ENCODE measurements at regions not wholly inside any gene's neighbourhood (a gene's known extent, or its start where the extent isn't known, plus 50 kb on each side); places are given as distances from the start of the nearest gene placed in this dataset.

DNA sequence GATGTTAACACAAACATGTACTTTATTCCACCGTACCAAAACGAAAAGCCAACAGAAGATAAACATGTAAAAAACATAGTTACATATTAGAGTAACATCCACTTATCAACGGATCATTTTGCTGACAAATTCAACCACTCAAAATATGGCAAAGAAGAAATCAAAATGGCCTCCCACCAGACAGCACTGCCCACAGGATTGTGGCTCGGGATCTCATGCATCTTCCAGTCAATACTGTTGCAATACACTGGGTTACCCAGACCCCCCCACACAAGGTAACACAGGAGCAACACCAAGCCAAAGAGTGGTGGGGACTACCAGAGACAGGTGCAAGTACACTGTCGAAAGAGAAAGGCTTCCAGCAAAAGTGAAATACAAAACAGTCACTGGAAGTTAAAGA, 57.9 kb upstream of the NHSL1 start:
- no peaks in the 10 kb centered on the region for H3K36me3 ChIP-seq (ENCODE audit: control insufficient read depth, insufficient read depth, low read length)
- DNase-seq = no peak
- H3K4me1 Mint-ChIP-seq (ENCODE audit: low read depth, unreplicated experiment) = peaks cover 59% of the 10 kb centered on the region
- H3K27me3 Mint-ChIP-seq (ENCODE audit: insufficient read depth, unreplicated experiment) = no peaks in the 10 kb centered on the region
- intact Hi-C loops (cut with micrococcal nuclease; ENCODE audit: unreplicated experiment) = no loop called here
- no peak overlapping the region for H3K4me3 Mint-ChIP-seq (ENCODE audit: unreplicated experiment)
- H3K36me3 Mint-ChIP-seq (ENCODE audit: insufficient read depth, unreplicated experiment) = peaks cover 15% of the 10 kb centered on the region
- H3K27me3 ChIP-seq (replicated peaks; ENCODE audit: control insufficient read depth, insufficient read depth, low read length) = no peaks in the 10 kb centered on the region
- CTCF ChIA-PET = no interaction called here
- TF ChIP-seq CTCF (IDR thresholded peaks at IDR 0.05; ENCODE audit: insufficient read depth in 1 of 2, low read depth in 1 of 2, low read length in 1 of 2, severe bottlenecking in 1 of 2, unreplicated experiment in 1 of 2) = no peak
- BruUV-seq (replicated peaks) = no TSS peak
- POLR2A ChIA-PET = no interaction called here
- peaks cover 77% of the 10 kb centered on the region for H3K4me1 ChIP-seq
- H3K9me3 Mint-ChIP-seq (ENCODE audit: unreplicated experiment) = no peaks in the 10 kb centered on the region
- no peaks in the 10 kb centered on the region for H3K9me3 ChIP-seq
- no peak overlapping the region for H3K4me3 ChIP-seq (ENCODE audit: low read depth, low read length)
- H3K27ac Mint-ChIP-seq (ENCODE audit: unreplicated experiment) = peak overlapping the region; percentile 99

GRCh38 chr6:138559143-138559542, 59.8 kb upstream of the NHSL1 start:
- no peak for DNase-seq
- Histone ChIP-seq H3K4me1 (peaks cover 73% of the 10 kb centered on the region), H3K36me3 (ENCODE audit: control insufficient read depth, insufficient read depth, low read length) (no peaks in the 10 kb centered on the region), H3K4me3 (ENCODE audit: low read depth, low read length) (no peak overlapping the region), H3K9me3 (no peaks in the 10 kb centered on the region), H3K27me3 (replicated peaks; ENCODE audit: control insufficient read depth, insufficient read depth, low read length) (no peaks in the 10 kb centered on the region)
- Mint-ChIP-seq H3K4me3 (ENCODE audit: unreplicated experiment) (no peak overlapping the region), H3K9me3 (ENCODE audit: unreplicated experiment) (no peaks in the 10 kb centered on the region), H3K4me1 (ENCODE audit: low read depth, unreplicated experiment) (peaks cover 62% of the 10 kb centered on the region), H3K27me3 (ENCODE audit: insufficient read depth, unreplicated experiment) (no peaks in the 10 kb centered on the region), H3K27ac (ENCODE audit: unreplicated experiment) (peak overlapping the region; percentile 79), H3K36me3 (ENCODE audit: insufficient read depth, unreplicated experiment) (peaks cover 21% of the 10 kb centered on the region)
- CTCF ChIA-PET = no interaction called here
- no TSS peak for BruUV-seq (replicated peaks)
- intact Hi-C loops (cut with micrococcal nuclease; ENCODE audit: unreplicated experiment) = no loop called here
- no peak for TF ChIP-seq CTCF (IDR thresholded peaks at IDR 0.05; ENCODE audit: insufficient read depth in 1 of 2, low read depth in 1 of 2, low read length in 1 of 2, severe bottlenecking in 1 of 2, unreplicated experiment in 1 of 2)
- POLR2A ChIA-PET = no interaction called here

- Histone ChIP-seq H3K27me3 (replicated peaks; ENCODE audit: control insufficient read depth, insufficient read depth, low read length) (no peaks in the 10 kb centered on the region), H3K4me3 (ENCODE audit: low read depth, low read length) (no peak overlapping the region), H3K9me3 (no peaks in the 10 kb centered on the region), H3K36me3 (ENCODE audit: control insufficient read depth, insufficient read depth, low read length) (no peaks in the 10 kb centered on the region; the same call in 1 of the 2 replicates), H3K4me1 (peaks cover 66% of the 10 kb centered on the region)
- Mint-ChIP-seq H3K27ac (ENCODE audit: unreplicated experiment) (peak overlapping the region; percentile 82), H3K9me3 (ENCODE audit: unreplicated experiment) (no peaks in the 10 kb centered on the region), H3K27me3 (ENCODE audit: insufficient read depth, unreplicated experiment) (no peaks in the 10 kb centered on the region), H3K4me1 (ENCODE audit: low read depth, unreplicated experiment) (peaks cover 64% of the 10 kb centered on the region), H3K4me3 (ENCODE audit: unreplicated experiment) (peak overlapping the region; percentile 43), H3K36me3 (ENCODE audit: insufficient read depth, unreplicated experiment) (peaks cover 24% of the 10 kb centered on the region)
- no TSS peak for BruUV-seq (replicated peaks)
- intact Hi-C loops (cut with micrococcal nuclease; ENCODE audit: unreplicated experiment) = no loop called here
- peak in 1 of 2 experiments; percentile 33 for DNase-seq
- ChIA-PET CTCF (interaction anchor here (0.5 to 1.3 kb wide), 3 partner anchors 31 to 1902 kb away, joined by 3 to 8 read pairs (median 3); no protein-coding TSS in a partner anchor), POLR2A (interaction anchor here (0.5 to 1.0 kb wide), 2 partner anchors 12 to 156 kb away, joined by 3 to 5 read pairs; no protein-coding TSS in a partner anchor)
- no peak for TF ChIP-seq CTCF (IDR thresholded peaks at IDR 0.05; ENCODE audit: insufficient read depth in 1 of 2, low read depth in 1 of 2, low read length in 1 of 2, severe bottlenecking in 1 of 2, unreplicated experiment in 1 of 2)
Observed at GRCh38 chr6:138560130-138560860, 61.0 kb upstream of the NHSL1 start.

All from Caco-2 (cell line).